ENCODE measurements at regions not wholly inside any gene's neighbourhood (a gene's known extent, or its start where the extent isn't known, plus 50 kb on each side); places are given as distances from the start of the nearest gene placed in this dataset.

DNA sequence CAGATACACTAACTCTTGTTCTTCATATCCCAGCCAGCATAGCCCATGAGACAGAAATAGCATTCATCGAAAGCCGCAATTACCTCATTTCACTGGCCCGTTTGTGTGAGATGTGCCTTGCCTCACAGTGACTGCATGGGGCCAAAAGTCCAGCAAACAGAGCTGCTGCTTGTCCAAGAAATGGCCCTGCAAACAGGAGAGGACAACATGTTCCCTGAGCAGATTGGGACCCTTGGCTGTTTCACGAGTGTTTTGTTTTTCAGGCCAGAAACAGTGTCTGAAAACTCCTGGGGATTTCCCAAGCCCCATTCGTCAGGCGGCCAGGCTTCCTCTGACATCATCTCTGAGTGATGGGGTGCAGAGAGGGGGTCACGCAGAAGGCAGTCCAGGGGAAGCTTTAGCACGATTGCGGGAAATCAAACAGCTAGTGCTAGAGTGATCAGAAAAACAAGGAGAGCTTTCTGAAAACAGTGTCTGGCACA is 503.6 kb upstream of the PAPPA start:
- no peak for DNase-seq
- TF ChIP-seq, protein P1, sequence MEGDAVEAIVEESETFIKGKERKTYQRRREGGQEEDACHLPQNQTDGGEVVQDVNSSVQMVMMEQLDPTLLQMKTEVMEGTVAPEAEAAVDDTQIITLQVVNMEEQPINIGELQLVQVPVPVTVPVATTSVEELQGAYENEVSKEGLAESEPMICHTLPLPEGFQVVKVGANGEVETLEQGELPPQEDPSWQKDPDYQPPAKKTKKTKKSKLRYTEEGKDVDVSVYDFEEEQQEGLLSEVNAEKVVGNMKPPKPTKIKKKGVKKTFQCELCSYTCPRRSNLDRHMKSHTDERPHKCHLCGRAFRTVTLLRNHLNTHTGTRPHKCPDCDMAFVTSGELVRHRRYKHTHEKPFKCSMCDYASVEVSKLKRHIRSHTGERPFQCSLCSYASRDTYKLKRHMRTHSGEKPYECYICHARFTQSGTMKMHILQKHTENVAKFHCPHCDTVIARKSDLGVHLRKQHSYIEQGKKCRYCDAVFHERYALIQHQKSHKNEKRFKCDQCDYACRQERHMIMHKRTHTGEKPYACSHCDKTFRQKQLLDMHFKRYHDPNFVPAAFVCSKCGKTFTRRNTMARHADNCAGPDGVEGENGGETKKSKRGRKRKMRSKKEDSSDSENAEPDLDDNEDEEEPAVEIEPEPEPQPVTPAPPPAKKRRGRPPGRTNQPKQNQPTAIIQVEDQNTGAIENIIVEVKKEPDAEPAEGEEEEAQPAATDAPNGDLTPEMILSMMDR (IDR thresholded peaks at IDR 0.05), result no peak
- no peaks in the 10 kb centered on the region for H3K4me1 Mint-ChIP-seq (ENCODE audit: low read depth)
- H3K36me3 Mint-ChIP-seq (ENCODE audit: low read depth), result no peaks in the 10 kb centered on the region
- H3K9me3 Mint-ChIP-seq, result no peaks in the 10 kb centered on the region
- ChIA-PET POLR2A (no interaction called here), CTCF (no interaction called here)
- no peak for ATAC-seq
- intact Hi-C loops (cut with micrococcal nuclease), result no loop called here
- peaks cover 5% of the 10 kb centered on the region for H3K27me3 Mint-ChIP-seq
- no peak overlapping the region for H3K4me3 Mint-ChIP-seq
- H3K27ac Mint-ChIP-seq, result no peak overlapping the region

DNA sequence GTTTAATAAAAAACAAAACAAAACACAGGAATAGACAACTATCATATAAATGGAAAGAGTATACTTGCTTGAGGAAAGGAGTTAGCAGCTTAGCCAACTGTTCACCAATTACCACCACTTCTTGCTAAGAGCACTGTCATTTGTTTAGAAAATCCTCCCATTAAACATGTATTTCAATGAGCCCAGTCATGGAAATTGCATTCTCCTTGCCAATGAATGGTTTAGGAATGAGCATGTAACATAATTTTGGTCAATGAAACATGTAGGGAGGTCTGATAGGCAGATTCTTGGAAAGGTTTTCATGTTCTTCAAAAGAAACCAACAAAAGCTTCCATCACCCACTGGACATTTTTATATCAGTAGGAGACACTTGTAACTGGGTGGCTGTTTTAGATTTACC is 502.8 kb upstream of the PAPPA start:
- ATAC-seq (no peak), DNase-seq (no peak)
- Mint-ChIP-seq H3K9me3 (no peaks in the 10 kb centered on the region), H3K27ac (no peak overlapping the region), H3K27me3 (peaks cover 5% of the 10 kb centered on the region), H3K36me3 (ENCODE audit: low read depth) (no peaks in the 10 kb centered on the region), H3K4me3 (no peak overlapping the region), H3K4me1 (ENCODE audit: low read depth) (no peaks in the 10 kb centered on the region)
- TF ChIP-seq, protein P1 (IDR thresholded peaks at IDR 0.05), result no peak
- ChIA-PET POLR2A (no interaction called here), CTCF (interaction anchor here (1.6 kb wide), 1 partner anchor 8 kb away, joined by 6 read pairs; no protein-coding TSS in a partner anchor)
- intact Hi-C loops (cut with micrococcal nuclease), result no loop called here

DNA sequence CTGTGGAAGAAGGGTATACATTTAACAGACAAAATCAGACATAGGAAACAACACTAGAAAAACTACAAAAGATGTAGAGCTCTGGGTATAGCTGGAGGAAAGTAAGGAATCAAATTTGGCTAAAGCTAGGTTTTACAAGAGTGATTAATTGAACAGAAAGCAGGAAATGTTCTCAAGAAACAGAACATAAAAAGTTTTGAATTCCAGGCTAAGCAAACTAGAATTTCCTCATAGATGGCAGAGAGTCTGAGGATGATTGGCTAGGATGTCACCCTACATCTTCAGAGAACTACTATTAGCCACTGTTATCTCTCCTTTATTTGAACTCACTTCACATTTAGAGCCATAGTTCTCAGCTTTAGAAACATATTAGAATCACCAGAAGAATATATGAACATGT is 502.1 kb upstream of the PAPPA start:
- H3K4me3 Mint-ChIP-seq, result no peak overlapping the region
- ATAC-seq (no peak), DNase-seq (no peak)
- no peaks in the 10 kb centered on the region for H3K4me1 Mint-ChIP-seq (ENCODE audit: low read depth)
- CTCF ChIA-PET, result interaction anchor here (1.6 kb wide), 1 partner anchor 9 kb away, joined by 6 read pairs; no protein-coding TSS in a partner anchor
- TF ChIP-seq, protein P1 (IDR thresholded peaks at IDR 0.05), result no peak
- POLR2A ChIA-PET, result no interaction called here
- H3K27ac Mint-ChIP-seq, result no peak overlapping the region
- H3K9me3 Mint-ChIP-seq, result no peaks in the 10 kb centered on the region
- H3K36me3 Mint-ChIP-seq (ENCODE audit: low read depth), result no peaks in the 10 kb centered on the region
- H3K27me3 Mint-ChIP-seq, result peaks cover 5% of the 10 kb centered on the region
- intact Hi-C loops (cut with micrococcal nuclease), result no loop called here

DNA sequence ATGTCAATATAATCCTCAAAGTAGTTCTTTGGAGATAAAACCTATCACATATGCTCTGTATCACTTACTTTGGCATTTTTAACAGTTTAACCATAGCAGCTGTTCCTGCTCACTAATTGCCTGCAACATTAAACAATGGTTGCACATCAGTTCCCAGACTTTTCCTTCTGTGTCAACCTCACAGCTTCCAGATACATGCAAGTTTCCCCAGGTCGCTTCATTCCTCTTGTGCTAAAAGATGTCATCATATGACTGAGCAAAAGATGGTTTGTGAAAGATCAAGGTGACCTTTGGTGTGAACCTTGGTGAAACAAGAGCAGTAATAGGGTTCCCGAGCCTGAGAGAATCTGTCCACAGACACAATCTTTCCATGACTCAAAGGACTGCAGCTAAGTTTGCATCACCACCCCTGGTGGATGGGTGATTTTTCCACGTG is 500.4 kb upstream of the PAPPA start:
- TF ChIP-seq, protein P1 (IDR thresholded peaks at IDR 0.05), result no peak
- no peak for DNase-seq
- Mint-ChIP-seq H3K36me3 (ENCODE audit: low read depth) (no peaks in the 10 kb centered on the region), H3K27me3 (peaks cover 5% of the 10 kb centered on the region), H3K4me1 (ENCODE audit: low read depth) (no peaks in the 10 kb centered on the region), H3K4me3 (no peak overlapping the region), H3K27ac (no peak overlapping the region), H3K9me3 (no peaks in the 10 kb centered on the region)
- intact Hi-C loops (cut with micrococcal nuclease), result no loop called here
- ATAC-seq, result no peak
- POLR2A ChIA-PET, result no interaction called here
- CTCF ChIA-PET, result no interaction called here

DNA sequence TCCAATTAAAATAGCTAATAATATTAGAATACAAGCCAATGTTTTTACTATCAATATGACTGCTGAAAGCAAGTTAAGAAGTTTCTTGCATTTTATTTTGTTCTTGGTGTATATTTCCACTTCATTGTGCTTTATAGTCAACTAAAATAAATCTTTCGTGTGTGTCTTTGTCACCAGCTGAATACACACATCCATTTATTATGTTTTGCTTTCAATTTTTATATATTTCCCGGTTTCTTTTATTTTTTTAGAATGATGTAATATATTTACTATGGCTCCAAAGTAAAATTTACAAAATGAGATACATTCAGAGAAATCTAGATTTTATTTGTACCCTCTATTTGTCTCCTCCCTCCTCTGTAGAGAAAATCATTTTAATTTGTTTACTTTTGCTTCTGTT is 495.9 kb upstream of the PAPPA start:
- Mint-ChIP-seq H3K27me3 (peaks cover 8% of the 10 kb centered on the region), H3K9me3 (no peaks in the 10 kb centered on the region), H3K4me3 (no peak overlapping the region), H3K4me1 (ENCODE audit: low read depth) (no peaks in the 10 kb centered on the region), H3K36me3 (ENCODE audit: low read depth) (no peaks in the 10 kb centered on the region), H3K27ac (no peak overlapping the region)
- POLR2A ChIA-PET, result no interaction called here
- no peak for ATAC-seq
- intact Hi-C loops (cut with micrococcal nuclease), result no loop called here
- TF ChIP-seq, protein P1 (IDR thresholded peaks at IDR 0.05), result no peak
- CTCF ChIA-PET, result no interaction called here
- DNase-seq, result no peak

Measured in activated CD8-positive, alpha-beta T cell treated with anti-CD3 and anti-CD28 coated beads for 36 hours (primary cell).